Uterus (tissue), 2 donors: ENCODE measurements at regions not wholly inside any gene's neighbourhood (a gene's known extent, or its start where the extent isn't known, plus 50 kb on each side); places are given as distances from the start of the nearest gene placed in this dataset.

ENCODE experiments used
- POLR2A ChIP-seq, 2 donors: fragments of 450-650 bp; IDR thresholded peaks; one replicate each; pipeline ENCODE4 v1.6.1; 2016; ENCODE audit warnings: antibody characterized with exemption in 2 of 2, mild to moderate bottlenecking in 1 of 2, moderate library complexity in 1 of 2
- TF ChIP-seq, protein P1 (sequence below), 4 experiments: fragments of 200-600 bp in 2 of 4; fragments of 450-650 bp in 2 of 4; sonication (generic) in 2 of 4; IDR thresholded peaks; one replicate each; pipeline ENCODE4 v1.5.1; 2016 to 2019; ENCODE audit warnings: antibody characterized with exemption in 4 of 4, mild to moderate bottlenecking in 2 of 4, moderate library complexity in 1 of 4

DNA sequence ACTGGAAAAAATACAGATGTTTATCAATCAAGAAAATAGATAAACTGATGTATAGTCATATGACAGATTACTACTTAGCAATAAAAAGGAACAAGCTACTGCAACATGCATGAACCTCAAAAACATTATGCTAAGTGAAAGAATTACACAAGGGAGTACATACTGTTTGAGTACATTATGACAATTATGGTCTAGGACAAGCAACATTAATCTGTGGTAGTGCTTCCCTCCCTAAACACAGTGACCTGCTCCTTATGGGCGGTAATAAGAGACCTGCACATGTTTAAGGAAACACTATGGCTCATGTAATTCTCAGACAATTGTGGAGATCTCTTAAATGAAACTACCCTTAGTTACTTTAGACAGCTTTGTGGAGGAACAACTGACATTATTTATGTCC is 421.2 kb upstream of the FBXO33 start:
- TF ChIP-seq, protein P1, sequence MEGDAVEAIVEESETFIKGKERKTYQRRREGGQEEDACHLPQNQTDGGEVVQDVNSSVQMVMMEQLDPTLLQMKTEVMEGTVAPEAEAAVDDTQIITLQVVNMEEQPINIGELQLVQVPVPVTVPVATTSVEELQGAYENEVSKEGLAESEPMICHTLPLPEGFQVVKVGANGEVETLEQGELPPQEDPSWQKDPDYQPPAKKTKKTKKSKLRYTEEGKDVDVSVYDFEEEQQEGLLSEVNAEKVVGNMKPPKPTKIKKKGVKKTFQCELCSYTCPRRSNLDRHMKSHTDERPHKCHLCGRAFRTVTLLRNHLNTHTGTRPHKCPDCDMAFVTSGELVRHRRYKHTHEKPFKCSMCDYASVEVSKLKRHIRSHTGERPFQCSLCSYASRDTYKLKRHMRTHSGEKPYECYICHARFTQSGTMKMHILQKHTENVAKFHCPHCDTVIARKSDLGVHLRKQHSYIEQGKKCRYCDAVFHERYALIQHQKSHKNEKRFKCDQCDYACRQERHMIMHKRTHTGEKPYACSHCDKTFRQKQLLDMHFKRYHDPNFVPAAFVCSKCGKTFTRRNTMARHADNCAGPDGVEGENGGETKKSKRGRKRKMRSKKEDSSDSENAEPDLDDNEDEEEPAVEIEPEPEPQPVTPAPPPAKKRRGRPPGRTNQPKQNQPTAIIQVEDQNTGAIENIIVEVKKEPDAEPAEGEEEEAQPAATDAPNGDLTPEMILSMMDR (IDR thresholded peaks at IDR 0.05): no peak
- TF ChIP-seq POLR2A (IDR thresholded peaks at IDR 0.05): no peak
